ENCODE measurements at regions not wholly inside any gene's neighbourhood (a gene's known extent, or its start where the extent isn't known, plus 50 kb on each side); places are given as distances from the start of the nearest gene placed in this dataset.

DNA sequence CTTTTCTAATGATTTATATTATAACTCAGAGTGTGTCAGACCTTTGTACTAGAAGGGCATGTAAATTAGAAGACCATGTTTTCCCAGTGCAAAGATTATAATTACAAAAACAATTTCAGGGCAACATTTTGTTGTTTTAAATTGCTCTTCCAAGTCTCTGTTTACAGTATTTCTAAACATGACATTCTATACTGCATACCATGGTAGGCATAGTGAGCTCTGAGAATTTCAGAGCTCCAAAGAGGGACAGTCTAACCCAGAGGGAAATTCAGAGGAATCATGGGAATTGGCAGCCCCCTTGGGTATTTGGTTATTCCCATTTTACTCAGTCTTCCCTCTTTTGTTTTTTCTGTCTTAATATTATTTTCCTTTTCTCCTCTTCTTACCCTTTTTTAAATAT, 361.5 kb upstream of the SEMA6D start:
- DNase-seq: no peak

DNA sequence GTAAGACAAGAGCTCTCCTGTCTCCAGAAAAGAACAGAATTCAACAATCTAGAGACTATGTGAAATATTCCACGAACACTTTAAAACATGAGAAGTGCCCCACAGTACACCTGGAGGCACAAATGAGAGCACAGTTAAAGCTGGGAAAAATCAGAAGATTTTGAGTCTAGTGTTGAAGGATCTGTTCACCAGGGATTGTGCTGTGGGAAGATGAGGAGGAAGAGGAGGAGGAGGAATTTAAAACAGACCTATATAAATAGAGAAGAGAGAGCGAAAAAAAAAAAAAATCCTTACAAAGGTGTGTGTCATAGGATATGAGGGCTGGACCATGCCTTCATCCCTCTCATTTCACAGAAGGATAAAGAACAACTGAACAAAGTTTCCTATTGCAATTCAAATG, 361.0 kb upstream of the SEMA6D start:
- DNase-seq: no peak

DNA sequence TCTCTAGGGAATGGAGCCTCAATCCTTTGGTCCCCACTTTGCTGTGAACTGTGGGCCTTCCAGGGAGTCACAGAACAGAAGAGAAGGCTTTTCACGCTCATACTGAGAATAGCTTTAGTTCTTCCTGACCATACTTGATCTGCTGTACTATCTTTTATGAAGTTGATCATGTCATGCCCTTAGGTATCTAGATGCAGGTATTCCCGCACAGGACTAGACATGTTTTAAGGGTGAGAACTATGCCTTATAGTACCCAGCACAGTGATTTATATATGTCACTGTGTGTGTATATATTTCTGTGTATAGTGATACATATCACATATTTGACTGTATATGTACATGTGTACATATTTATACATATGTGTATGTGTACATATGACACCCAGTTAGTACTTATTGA, 358.4 kb upstream of the SEMA6D start:
- DNase-seq: no peak

DNA sequence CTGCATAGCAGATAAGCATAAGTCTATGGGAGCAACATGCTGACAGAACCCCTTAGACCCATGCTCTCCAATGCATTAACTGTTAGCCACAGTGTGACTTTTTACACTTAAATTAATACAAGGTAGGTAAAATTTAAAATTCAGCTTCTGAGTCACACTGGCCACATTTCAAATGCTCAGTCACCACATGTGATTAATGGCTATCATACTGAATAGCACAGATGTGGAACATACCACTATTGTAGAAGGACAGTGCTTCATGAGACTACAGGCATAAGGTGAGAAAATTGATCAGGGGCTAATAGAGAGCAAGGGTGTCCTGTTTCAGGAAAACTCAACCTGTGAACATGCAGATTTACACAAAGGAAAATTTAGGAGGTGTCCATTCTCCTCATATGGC, 357.0 kb upstream of the SEMA6D start:
- no peak for DNase-seq

DNA sequence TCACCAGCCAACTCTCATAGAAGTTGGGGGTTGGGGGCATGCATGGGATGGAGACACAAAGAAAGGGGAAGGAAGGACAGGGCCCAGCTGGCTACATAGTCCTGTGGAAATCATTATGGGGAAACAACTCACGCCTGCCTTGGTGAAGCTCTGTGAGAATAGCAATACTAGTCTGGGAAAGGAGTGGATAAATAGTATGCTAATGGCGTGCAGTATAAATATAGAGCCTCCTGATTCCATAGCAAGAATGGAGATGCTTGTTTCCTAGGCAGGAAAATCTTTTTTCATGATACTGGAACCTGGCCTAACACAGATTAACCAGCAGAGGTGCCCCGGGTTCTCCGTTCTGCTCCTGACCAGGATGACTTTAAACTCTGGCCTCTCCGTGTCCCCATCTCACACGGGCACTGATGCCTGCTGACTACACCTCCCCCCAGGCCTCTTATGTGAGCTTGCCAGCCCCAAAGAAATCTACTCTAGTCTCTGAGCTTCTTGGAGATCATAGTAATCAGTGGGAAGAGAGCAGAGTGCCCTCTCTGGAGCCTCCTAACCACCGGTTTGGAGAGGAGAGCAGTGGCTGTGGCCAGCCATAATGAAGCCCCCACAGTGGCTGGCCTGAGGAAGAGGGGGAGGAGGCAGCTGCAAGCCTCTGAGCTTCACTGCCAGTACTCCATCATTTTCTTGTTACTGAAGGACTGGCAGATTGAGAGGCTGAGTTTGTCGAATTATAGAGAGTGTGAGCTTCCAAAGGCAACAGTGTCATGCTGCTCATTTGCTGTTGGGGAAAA, 355.0 kb upstream of the SEMA6D start:
- no peak for DNase-seq

DNA sequence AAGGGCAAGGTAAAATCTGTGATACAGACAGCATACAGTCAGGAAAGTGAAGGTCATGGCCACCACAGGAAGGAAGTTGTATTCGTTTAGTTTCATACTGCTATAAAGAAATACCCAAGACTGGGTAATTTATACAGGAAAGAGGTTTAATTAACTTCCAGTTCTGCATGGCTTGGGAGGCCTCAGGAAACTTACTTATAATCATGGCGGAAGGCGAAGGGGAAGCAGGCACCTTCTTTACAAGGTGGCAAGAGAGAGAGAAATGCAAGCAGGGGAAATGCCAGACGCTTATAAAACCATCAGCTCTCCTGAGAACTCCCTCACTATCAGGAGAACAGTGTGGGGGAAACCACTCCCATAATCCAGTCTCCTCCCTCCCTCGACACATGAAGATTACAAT, 353.7 kb upstream of the SEMA6D start:
- no peak for DNase-seq

DNA sequence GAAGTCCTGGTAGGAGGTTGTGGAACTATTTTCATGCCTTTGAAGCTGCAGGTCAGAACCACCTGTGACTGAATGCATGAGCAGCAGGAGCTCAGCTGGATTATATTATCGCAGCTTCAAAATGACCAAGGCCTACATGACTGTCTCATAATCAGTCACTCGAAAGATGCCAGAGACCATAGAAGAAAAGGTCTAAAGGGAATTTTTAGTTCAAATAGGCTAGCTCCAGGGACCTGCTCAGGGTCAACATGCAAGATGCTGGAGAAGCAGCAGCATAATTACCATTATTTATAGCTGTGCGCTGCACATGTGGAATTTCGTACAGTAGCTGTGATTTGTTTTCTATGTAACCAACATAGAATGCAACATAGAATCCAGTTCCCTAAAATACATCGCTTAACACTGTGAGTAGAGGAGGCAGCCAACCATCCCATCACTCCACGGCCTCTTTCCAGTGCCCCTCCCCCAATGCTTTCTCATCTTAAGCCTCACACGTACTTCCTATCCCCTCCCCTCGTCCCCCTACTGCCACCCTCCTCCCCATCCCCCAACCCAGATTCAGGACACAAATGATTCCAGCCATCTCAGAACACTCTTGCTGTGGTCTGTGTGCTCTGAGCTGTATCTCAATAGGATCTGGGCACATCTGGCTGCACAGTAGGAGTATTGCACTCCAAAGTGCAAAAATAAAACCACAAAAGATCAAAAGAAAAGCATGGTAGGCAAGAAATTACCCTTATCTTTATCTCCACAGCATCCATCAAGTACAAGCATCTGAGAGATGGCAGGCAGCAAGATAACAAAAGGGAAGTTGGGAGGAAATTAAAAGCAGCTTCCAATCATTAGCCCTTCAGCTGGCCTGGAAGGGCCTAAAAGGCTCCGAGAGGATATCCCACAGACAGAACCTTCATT, 352.8 kb upstream of the SEMA6D start:
- no peak for DNase-seq

DNA sequence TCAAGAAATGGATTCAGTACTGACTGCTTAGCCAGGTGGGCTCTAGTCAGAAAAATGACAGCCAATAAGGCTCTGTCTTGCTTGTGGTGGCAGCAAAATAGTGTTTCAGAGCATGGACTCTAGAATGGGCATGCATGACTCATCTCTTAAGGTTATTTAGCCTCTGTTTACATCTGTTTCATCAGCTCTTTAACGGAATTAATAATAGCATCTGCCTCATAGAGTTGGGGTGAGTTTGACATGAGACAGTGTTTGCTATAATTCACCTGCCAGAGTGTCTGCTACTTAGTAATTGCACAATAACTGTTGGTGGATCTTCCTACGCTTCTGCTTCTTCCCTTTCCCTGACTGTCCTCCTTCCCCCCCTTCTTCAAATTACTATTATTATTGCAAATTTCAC, 350.4 kb upstream of the SEMA6D start:
- DNase-seq: no peak

DNA sequence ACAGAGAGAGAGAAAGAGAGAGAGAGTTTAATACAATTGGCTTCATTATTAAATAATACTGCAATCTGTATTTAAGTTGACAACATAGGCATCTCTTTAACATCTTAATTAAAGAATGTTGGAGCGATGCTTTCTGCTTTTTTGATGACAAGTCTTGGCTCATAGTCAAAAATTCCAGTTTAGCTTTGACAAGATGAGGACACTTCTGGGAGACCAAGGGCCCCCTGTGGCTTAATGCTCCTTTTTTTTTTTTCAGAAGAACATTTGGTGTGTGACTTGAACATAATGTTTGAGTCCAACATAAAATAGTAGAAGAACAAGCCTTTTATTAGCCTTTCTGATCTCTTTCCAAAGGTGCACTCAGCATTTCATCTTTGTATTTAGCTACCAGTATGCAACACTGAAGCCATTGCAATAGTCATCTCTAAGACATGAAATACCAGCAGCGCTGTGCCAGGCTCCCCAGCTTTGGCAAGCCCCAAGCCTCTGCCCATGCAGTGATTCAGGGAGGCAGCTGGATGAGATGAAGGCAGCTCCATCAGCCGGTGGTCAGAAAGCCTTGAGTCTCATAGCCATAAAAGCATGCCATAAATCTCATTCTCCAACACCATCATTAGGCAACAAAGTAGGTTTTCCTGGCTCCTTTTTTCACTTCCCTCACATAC, 349.4 kb upstream of the SEMA6D start:
- DNase-seq: no peak

DNA sequence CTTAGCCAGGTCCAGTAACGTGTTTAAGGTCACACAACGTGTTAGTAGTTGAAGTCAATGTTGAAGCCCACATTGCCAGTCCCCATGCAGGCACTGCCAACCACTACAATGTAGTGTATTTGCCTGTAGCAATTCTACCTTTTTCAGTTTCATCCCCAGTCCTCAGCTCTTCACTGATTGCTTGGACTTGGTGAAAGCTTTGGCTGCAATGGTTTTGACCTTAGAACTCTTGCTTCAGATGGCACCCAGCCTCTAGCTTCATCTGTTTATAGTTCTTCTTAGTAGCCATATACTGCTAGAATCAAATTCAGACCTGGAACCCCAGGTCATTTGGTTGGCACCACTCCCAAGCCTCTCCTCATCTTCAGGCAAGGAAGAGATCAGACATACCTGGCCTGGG, 345.4 kb upstream of the SEMA6D start:
- no peak for DNase-seq

DNA sequence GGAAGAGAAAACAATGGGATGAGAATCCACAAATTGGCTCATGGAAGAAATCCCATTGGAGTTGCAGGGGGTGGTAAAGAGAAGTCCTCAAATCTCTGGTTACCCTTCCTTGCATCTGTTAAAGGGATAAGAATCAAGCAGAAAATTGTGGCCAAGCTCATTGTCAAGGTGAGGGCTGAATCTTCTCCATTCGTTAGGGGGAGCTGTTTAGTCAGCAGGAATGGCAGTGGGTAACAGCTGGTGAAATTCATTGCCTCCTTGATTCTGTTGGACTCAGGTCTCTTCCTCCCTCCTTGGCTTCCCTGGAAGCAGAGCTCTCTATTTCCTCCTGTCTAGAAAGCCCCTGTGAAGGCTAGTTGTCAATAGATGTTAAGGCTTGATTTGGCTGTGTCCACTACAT, 343.1 kb upstream of the SEMA6D start:
- no peak for DNase-seq

DNA sequence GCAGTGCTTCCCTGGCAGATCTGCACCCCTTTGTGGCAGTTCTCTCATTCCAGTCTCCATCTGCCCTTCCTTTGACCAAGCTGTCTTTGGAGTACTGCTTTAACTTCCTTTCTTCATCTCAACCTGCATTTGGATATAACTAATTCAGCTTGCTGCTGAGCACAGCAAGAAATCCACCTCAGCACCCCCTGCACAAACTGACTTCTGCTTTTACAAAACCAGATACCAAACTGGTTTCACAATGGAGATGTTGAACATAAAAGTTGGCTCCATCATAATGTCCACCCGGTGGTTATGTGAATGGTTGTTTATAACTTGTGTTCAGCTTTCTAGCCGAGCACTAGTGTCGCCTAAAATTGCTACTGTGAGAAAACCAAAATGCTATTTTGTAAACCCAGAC, 341.1 kb upstream of the SEMA6D start:
- no peak for DNase-seq

DNA sequence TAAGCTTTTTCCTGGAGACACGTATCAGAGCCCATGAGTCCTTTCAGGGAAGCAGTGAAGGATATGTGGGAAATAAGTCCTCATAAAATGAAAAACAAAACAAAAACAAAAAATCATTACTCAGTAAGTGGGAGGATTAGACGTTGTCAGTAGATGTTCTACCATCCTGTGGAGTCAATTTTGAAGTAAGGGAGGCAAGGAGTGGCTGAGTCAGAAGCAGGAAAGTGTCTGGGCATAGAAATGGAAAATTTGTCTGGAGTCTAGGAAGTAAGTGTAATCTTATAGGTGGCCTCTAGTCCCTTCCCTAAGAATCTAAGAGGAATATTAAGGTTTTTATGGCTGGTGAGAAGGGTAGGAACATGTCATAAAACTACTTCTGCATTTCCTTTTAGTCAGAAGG, 339.8 kb upstream of the SEMA6D start:
- DNase-seq: no peak

DNA sequence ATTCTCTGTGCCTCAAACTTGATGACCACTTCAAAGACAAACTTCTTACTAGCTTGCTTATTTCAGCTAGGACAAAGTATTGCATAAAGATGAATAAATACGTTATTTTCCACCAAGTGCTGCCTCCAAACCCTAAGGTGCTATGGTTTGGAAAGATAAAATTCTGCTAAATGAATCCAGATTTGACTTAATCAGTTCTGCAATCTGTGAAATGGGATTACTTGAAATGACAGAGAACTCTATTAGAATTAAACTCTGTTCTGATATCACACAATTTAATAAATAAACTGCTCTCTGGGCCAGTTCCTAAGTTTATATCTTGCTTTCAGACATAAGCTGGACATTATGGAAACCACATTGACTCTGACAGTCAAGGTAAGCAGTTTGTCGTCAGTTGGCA, 338.8 kb upstream of the SEMA6D start:
- no peak for DNase-seq

DNA sequence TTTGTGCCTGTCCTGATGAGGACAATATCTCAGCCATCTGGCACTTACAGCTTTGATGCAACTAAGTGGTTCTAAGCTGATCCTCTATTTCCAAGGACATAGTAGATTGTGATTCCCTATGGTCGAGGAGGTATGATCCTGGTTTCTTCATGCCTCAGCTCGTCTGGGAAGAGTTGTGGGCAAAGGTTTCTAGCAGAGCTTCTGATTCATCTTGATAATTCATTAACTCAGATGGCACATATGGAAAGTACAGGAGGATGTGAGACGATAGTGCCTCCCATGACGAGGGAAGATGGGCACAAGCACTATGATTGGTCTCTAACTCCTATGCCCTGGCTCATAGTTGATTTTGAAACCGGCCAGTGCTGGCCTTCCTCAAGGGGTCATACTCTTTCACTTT, 334.2 kb upstream of the SEMA6D start:
- no peak for DNase-seq

DNA sequence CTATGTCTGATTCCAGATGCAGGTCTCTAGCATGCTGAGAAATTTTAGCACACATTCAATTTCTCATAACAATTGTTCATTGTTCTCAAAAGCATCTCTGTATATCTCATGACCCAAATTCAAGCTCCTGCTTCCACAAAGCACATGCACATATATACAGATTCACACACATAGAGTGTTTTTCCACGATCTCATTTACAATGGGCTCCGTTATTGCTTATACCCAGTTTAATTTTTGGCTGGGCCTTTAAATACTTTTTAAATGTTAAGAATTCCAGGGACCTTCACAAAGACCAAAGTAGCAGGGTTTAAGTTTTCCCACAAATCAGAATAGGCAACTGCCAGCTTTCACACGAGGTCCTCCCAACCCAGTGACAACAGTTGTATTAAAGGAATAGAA, 333.5 kb upstream of the SEMA6D start:
- DNase-seq: no peak

DNA sequence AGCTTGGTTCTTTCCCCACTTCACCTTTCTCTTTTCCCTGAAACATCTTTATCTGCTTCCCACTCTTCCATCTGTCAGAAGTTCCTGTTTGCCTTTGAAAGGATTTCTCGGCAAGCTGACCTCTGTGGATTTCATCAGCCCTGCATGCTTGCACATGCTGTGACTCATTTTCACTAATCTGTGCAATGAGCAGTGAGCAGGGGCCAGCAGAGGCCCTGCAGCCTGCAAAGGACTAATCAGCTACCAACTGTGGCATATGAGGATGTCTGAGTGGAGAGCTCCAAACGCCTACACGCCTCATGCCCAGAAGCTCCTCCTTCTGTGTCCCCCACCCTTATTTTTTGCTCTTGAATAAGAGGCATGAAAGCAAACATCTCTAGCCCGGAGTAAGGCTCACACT, 333.0 kb upstream of the SEMA6D start:
- peak; percentile 37 for DNase-seq

DNA sequence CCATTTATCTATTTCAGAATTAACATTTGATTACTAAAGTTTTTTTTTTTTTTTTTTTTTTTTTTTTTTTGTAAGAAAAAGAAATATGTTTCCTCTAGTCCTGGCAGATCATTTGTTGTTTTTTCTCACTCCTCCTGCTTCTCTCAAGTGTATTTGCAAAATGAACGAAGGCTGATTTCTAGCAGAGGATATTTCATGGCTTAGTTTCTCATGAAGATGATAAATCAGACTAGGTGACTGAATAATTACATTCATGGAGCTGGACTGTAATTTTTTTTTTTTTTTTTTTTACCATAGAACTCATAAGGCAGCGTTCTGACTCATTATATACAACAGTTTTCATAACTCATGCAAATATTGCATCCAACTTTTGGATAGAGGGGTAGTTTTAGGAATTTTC, 332.5 kb upstream of the SEMA6D start:
- DNase-seq: no peak

DNA sequence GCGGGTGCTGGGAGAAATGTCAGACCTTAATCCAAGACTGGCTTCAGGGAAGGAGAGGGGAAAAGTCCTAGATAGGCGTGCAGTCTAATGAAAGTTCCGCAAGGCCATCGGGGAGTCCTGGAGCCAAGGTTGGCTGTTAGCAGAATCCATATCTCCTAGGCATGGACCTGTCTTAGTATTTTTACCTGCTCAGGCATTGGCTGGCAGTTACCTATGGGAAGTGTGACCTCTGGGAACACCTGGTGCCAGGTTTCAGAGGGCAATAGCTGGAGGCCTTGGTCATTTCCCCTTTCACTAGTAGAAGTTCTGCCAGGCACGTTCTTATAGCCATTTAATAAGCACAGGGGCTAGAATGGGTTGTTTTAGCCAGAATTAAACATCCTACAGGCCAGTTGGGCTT, 330.8 kb upstream of the SEMA6D start:
- no peak for DNase-seq

DNA sequence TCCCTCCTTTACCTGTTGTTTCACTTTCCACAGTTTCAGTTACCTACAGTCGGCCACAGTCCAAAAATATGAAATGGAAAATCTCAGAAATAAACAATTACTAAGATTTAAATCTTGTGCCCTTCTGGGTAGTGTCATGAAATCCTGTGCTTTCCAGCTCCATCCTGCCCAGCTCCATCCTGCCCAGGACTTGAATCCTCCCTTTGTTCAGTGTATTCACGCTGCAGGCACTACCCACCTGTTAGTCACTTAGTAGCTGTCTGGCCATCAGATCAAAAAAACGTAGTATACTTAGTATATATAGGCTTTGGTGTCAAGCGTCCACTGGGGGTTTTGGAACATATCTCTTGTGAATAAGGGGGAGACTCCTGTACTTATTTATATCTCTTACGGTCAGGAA, 329.0 kb upstream of the SEMA6D start:
- DNase-seq: no peak

DNA sequence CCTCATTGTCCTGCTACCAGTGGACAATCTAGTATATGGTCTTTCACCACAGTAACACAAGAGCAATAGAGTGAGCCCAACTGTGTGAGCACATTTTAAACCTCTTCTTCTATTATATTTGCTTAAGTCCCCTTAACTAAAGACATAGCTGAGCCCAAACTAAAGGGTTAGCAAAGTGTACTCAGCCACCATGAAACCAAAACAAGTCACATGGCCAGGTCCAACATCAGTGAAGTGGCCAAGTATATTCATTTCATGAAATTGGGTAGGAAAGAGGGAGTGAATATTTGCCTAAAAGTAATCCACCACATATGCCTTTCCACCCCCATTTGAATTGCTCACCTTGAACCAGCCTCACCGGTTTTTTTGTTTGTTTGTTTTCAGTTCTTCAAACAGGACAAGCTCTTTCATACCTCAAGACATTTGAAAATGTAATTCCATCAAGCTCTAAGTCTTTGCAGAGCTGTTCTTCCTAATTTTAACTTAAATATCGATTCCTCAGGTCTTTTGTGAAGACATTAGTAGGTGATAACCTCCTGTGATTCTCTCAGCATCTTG, 327.0 kb upstream of the SEMA6D start:
- DNase-seq: no peak

DNA sequence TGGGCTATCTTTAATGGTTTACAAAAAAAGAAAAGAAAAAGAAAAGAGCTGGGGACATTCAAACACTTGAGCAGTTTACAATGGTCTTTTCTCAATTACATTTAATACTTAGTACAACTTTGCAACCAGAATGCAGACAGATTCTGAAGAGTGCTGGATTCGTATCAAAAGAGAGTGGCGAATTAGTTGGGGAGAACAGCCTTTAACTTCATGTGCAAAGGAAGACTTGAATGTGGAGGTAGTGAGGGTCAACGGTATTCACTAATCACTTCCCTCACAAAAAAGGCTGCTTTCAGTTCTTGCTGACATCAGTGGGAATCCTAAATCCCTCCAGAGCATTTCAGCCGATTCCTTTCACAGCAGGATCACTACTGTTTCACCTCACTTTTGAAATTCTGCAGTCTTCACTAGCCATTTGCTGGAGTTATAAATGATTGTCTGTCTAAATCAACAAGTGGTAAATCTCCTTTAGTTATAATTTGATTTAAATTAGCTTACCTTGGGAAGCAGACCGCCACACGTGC, 323.0 kb upstream of the SEMA6D start:
- DNase-seq: no peak

DNA sequence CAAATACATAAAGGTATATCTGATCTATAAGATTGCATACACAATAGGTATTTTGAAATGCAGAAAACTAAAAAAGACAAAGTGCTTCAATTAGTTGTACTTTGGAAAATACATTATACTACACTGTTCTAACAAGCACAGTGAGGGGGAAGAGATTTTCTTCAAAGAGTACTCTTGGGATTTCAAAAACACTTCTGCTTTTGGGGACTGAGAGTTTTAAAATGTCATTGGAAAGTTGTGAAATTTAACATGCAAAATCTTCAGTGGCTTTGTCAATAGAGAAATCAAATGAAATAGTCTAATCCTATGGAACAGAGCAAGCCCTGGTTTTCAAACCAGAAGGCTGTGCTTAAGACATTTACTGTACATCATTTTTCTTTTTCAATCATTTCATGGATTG, 322.2 kb upstream of the SEMA6D start:
- no peak for DNase-seq

Data from kidney glomerular epithelial cell (primary cell).